Glomerular endothelial cell (primary cell): ENCODE measurements at regions not wholly inside any gene's neighbourhood (a gene's known extent, or its start where the extent isn't known, plus 50 kb on each side); places are given as distances from the start of the nearest gene placed in this dataset.

ENCODE experiments used
- DNase-seq: peaks from one replicate; pipeline ENCODE4 v3.0.0-alpha.2; 2011; ENCODE audit warnings: low read depth, low spot score; ENCODE audit errors: extremely low read depth

- peak; percentile 23 for DNase-seq
These were observed 234.8 kb downstream of the DUSP6 start for GRCh38 chr12:89117448-89118034.

- no peak for DNase-seq
These were observed 240.3 kb downstream of the DUSP6 start for GRCh38 chr12:89111964-89112363.

- no peak for DNase-seq
These were observed 244.0 kb downstream of the DUSP6 start for GRCh38 chr12:89108265-89108664.

- no peak for DNase-seq
These were observed 245.4 kb downstream of the DUSP6 start for GRCh38 chr12:89106950-89107349.

- DNase-seq: no peak
These were observed 247.1 kb downstream of the DUSP6 start for GRCh38 chr12:89105243-89105642.

GRCh38 chr12:89103831-89104230 is 248.5 kb downstream of the DUSP6 start:
- DNase-seq: no peak

- no peak for DNase-seq
These were observed 250.9 kb downstream of the DUSP6 start for GRCh38 chr12:89101440-89101839.

GRCh38 chr12:89098441-89099112 is 253.7 kb downstream of the DUSP6 start:
- DNase-seq: no peak

- no peak for DNase-seq
These were observed 260.0 kb downstream of the DUSP6 start for GRCh38 chr12:89092297-89092696.

GRCh38 chr12:89091293-89091841 is 260.9 kb downstream of the DUSP6 start:
- DNase-seq: no peak

- DNase-seq: no peak
These were observed 263.0 kb downstream of the DUSP6 start for GRCh38 chr12:89089264-89089663.

GRCh38 chr12:89087876-89088275 is 264.4 kb downstream of the DUSP6 start:
- no peak for DNase-seq

GRCh38 chr12:89087149-89087825 is 265.0 kb downstream of the DUSP6 start:
- DNase-seq: no peak

- DNase-seq: no peak
These were observed 266.9 kb downstream of the DUSP6 start for GRCh38 chr12:89085421-89085820.

- DNase-seq: no peak
These were observed 267.6 kb downstream of the DUSP6 start for GRCh38 chr12:89084751-89085150.

GRCh38 chr12:89083491-89083890 is 268.8 kb downstream of the DUSP6 start:
- no peak for DNase-seq

- no peak for DNase-seq
These were observed 269.9 kb downstream of the DUSP6 start for GRCh38 chr12:89082370-89082753.

- DNase-seq: no peak
These were observed 270.5 kb downstream of the DUSP6 start for GRCh38 chr12:89081719-89082369.

- DNase-seq: no peak
These were observed 271.4 kb downstream of the DUSP6 start for GRCh38 chr12:89080793-89081465.

GRCh38 chr12:89075880-89076540 is 276.3 kb downstream of the DUSP6 start:
- DNase-seq: no peak
